ENCODE measurements at regions not wholly inside any gene's neighbourhood (a gene's known extent, or its start where the extent isn't known, plus 50 kb on each side); places are given as distances from the start of the nearest gene placed in this dataset.

GRCh38 chr16:8408855-8409567, 181.3 kb downstream of the TMEM114 start:
- no peaks in the 10 kb centered on the region for H3K4me1 ChIP-seq (ENCODE audit: insufficient read depth)
- TF ChIP-seq NANOG (IDR thresholded peaks at IDR 0.05; ENCODE audit: borderline replicate concordance) (no peak), STAT1 (IDR thresholded peaks at IDR 0.05; ENCODE audit: unreplicated experiment) (no peak), CREB1 (CRISPR knock-in tag; IDR thresholded peaks at IDR 0.05; ENCODE audit: low read depth) (no peak), ZNF114 (CRISPR knock-in tag; IDR thresholded peaks at IDR 0.05) (no peak), JUNB (IDR thresholded peaks at IDR 0.05; ENCODE audit: unreplicated experiment) (no peak)

GRCh38 chr16:8407351-8407750, 183.0 kb downstream of the TMEM114 start:
- Histone ChIP-seq H3K27me3 (ENCODE audit: insufficient read depth) (no peaks in the 10 kb centered on the region), H3F3A (replicated peaks; ENCODE audit: low read depth) (no peaks in the 10 kb centered on the region), H3K36me3 (ENCODE audit: insufficient read depth) (no peaks in the 10 kb centered on the region), H3K4me3 (no peak overlapping the region), H3K4me1 (ENCODE audit: insufficient read depth) (no peaks in the 10 kb centered on the region), H2AFZ (no peak overlapping the region), H3K27ac (ENCODE audit: low read depth) (no peak overlapping the region), H4K20me1 (replicated peaks; ENCODE audit: insufficient read depth) (no peaks in the 10 kb centered on the region), H3K4me2 (no peak overlapping the region), H3K9me2 (ENCODE audit: insufficient read depth) (no peaks in the 10 kb centered on the region), H3K79me2 (replicated peaks; ENCODE audit: insufficient read depth) (no peaks in the 10 kb centered on the region)
- no peaks in the 10 kb centered on the region for H3K9me3 Mint-ChIP-seq
- H3K4me1 Mint-ChIP-seq, result peaks cover 2% of the 10 kb centered on the region; the same call in 1 of the 3 replicates
- no peak overlapping the region for H3K27ac Mint-ChIP-seq
- no peaks in the 10 kb centered on the region for H3K36me3 Mint-ChIP-seq (ENCODE audit: low read depth)
- ATAC-seq (no peak), DNase-seq (ENCODE audit: low spot score) (no peak)
- no peaks in the 10 kb centered on the region for H3K27me3 Mint-ChIP-seq (ENCODE audit: insufficient read depth, low read depth, poor library complexity)
- no peak overlapping the region for H3K4me3 Mint-ChIP-seq
- no peak for TF ChIP-seq ZNF331 (CRISPR knock-in tag; IDR thresholded peaks at IDR 0.05; ENCODE audit: low read depth)
- TF ChIP-seq, protein P1, sequence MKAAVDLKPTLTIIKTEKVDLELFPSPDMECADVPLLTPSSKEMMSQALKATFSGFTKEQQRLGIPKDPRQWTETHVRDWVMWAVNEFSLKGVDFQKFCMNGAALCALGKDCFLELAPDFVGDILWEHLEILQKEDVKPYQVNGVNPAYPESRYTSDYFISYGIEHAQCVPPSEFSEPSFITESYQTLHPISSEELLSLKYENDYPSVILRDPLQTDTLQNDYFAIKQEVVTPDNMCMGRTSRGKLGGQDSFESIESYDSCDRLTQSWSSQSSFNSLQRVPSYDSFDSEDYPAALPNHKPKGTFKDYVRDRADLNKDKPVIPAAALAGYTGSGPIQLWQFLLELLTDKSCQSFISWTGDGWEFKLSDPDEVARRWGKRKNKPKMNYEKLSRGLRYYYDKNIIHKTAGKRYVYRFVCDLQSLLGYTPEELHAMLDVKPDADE (IDR thresholded peaks at IDR 0.05), result no peak
- TF ChIP-seq EZH2phosphoT487 (IDR thresholded peaks at IDR 0.05; ENCODE audit: unreplicated experiment), result no peak
- no peak for TF ChIP-seq STAT1 (IDR thresholded peaks at IDR 0.05; ENCODE audit: unreplicated experiment)
- no peak for TF ChIP-seq CTCF (conservative IDR thresholded peaks at IDR 0.05; ENCODE audit: low read depth in 2 of 2)
- no peak for TF ChIP-seq NANOG (IDR thresholded peaks at IDR 0.05; ENCODE audit: borderline replicate concordance)
- no peak for TF ChIP-seq JUNB (IDR thresholded peaks at IDR 0.05; ENCODE audit: unreplicated experiment)
- no peak for TF ChIP-seq EZH2 (IDR thresholded peaks at IDR 0.05; ENCODE audit: low read depth, unreplicated experiment)
- TF ChIP-seq CREB1 (CRISPR knock-in tag; IDR thresholded peaks at IDR 0.05; ENCODE audit: low read depth), result no peak
- TF ChIP-seq POLR2AphosphoS5 (IDR thresholded peaks at IDR 0.05; ENCODE audit: low read depth), result no peak
- TF ChIP-seq, protein P2, sequence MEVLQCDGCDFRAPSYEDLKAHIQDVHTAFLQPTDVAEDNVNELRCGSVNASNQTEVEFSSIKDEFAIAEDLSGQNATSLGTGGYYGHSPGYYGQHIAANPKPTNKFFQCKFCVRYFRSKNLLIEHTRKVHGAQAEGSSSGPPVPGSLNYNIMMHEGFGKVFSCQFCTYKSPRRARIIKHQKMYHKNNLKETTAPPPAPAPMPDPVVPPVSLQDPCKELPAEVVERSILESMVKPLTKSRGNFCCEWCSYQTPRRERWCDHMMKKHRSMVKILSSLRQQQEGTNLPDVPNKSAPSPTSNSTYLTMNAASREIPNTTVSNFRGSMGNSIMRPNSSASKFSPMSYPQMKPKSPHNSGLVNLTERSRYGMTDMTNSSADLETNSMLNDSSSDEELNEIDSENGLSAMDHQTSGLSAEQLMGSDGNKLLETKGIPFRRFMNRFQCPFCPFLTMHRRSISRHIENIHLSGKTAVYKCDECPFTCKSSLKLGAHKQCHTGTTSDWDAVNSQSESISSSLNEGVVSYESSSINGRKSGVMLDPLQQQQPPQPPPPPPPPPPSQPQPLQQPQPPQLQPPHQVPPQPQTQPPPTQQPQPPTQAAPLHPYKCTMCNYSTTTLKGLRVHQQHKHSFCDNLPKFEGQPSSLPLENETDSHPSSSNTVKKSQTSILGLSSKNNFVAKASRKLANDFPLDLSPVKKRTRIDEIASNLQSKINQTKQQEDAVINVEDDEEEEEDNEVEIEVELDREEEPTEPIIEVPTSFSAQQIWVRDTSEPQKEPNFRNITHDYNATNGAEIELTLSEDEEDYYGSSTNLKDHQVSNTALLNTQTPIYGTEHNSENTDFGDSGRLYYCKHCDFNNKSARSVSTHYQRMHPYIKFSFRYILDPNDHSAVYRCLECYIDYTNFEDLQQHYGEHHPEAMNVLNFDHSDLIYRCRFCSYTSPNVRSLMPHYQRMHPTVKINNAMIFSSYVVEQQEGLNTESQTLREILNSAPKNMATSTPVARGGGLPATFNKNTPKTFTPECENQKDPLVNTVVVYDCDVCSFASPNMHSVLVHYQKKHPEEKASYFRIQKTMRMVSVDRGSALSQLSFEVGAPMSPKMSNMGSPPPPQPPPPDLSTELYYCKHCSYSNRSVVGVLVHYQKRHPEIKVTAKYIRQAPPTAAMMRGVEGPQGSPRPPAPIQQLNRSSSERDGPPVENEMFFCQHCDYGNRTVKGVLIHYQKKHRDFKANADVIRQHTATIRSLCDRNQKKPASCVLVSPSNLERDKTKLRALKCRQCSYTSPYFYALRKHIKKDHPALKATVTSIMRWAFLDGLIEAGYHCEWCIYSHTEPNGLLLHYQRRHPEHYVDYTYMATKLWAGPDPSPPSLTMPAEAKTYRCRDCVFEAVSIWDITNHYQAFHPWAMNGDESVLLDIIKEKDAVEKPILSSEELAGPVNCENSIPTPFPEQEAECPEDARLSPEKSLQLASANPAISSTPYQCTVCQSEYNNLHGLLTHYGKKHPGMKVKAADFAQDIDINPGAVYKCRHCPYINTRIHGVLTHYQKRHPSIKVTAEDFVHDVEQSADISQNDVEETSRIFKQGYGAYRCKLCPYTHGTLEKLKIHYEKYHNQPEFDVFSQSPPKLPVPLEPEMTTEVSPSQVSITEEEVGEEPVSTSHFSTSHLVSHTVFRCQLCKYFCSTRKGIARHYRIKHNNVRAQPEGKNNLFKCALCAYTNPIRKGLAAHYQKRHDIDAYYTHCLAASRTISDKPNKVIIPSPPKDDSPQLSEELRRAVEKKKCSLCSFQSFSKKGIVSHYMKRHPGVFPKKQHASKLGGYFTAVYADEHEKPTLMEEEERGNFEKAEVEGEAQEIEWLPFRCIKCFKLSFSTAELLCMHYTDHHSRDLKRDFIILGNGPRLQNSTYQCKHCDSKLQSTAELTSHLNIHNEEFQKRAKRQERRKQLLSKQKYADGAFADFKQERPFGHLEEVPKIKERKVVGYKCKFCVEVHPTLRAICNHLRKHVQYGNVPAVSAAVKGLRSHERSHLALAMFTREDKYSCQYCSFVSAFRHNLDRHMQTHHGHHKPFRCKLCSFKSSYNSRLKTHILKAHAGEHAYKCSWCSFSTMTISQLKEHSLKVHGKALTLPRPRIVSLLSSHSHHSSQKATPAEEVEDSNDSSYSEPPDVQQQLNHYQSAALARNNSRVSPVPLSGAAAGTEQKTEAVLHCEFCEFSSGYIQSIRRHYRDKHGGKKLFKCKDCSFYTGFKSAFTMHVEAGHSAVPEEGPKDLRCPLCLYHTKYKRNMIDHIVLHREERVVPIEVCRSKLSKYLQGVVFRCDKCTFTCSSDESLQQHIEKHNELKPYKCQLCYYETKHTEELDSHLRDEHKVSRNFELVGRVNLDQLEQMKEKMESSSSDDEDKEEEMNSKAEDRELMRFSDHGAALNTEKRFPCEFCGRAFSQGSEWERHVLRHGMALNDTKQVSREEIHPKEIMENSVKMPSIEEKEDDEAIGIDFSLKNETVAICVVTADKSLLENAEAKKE (CRISPR knock-in tag; IDR thresholded peaks at IDR 0.05), result no peak

More at GRCh38 chr16:8408855-8409567, 181.3 kb downstream of the TMEM114 start:
- H3K4me3 ChIP-seq, result no peak overlapping the region
- H2AFZ ChIP-seq, result no peak overlapping the region
- DNase-seq (ENCODE audit: low spot score) (no peak), ATAC-seq (no peak)
- H3K4me1 Mint-ChIP-seq, result peaks cover 2% of the 10 kb centered on the region; the same call in 1 of the 3 replicates
- no peaks in the 10 kb centered on the region for H3K9me2 ChIP-seq (ENCODE audit: insufficient read depth)
- H3K4me2 ChIP-seq, result no peak overlapping the region
- no peak overlapping the region for H3K4me3 Mint-ChIP-seq
- no peak overlapping the region for H3K27ac Mint-ChIP-seq
- H3K36me3 Mint-ChIP-seq (ENCODE audit: low read depth), result no peaks in the 10 kb centered on the region
- H3K27me3 Mint-ChIP-seq (ENCODE audit: insufficient read depth, low read depth, poor library complexity), result no peaks in the 10 kb centered on the region
- no peaks in the 10 kb centered on the region for H3F3A ChIP-seq (replicated peaks; ENCODE audit: low read depth)
- no peaks in the 10 kb centered on the region for H3K27me3 ChIP-seq (ENCODE audit: insufficient read depth)
- no peaks in the 10 kb centered on the region for H3K79me2 ChIP-seq (replicated peaks; ENCODE audit: insufficient read depth)
- H3K27ac ChIP-seq (ENCODE audit: low read depth), result no peak overlapping the region
- no peaks in the 10 kb centered on the region for H3K36me3 ChIP-seq (ENCODE audit: insufficient read depth)
- H4K20me1 ChIP-seq (replicated peaks; ENCODE audit: insufficient read depth), result no peaks in the 10 kb centered on the region
- no peaks in the 10 kb centered on the region for H3K9me3 Mint-ChIP-seq

All from GM23338 (cell line).